Prostate gland (tissue), 2 donors: ENCODE measurements at regions not wholly inside any gene's neighbourhood (a gene's known extent, or its start where the extent isn't known, plus 50 kb on each side); places are given as distances from the start of the nearest gene placed in this dataset.

Experiments used
- CTCF ChIP-seq, 4 experiments: fragments of 200-600 bp in 2 of 4; fragments of 450-650 bp in 2 of 4; sonication (generic) in 2 of 4; IDR thresholded peaks; 1 replicate in 3 of 4; 2 replicates in 1 of 4; pipeline ENCODE4 v1.5.1; 2016 to 2019; ENCODE audit warnings: antibody characterized with exemption in 4 of 4, mild to moderate bottlenecking in 2 of 4, moderate library complexity in 2 of 4
- POLR2A ChIP-seq: fragments of 450-650 bp; IDR thresholded peaks from one replicate; pipeline ENCODE4 v1.6.1; 2016; ENCODE audit warnings: antibody characterized with exemption, mild to moderate bottlenecking

GRCh38 chr3:176160997-176161396 is 1036.3 kb downstream of the TBL1XR1 start:
- TF ChIP-seq CTCF (IDR thresholded peaks at IDR 0.05), result no peak
- no peak for TF ChIP-seq POLR2A
